Fibroblast of villous mesenchyme (primary cell): ENCODE measurements at regions not wholly inside any gene's neighbourhood (a gene's known extent, or its start where the extent isn't known, plus 50 kb on each side); places are given as distances from the start of the nearest gene placed in this dataset.

Experiments
- DNase-seq: peaks from one replicate; pipeline ENCODE4 v3.0.0-alpha.2; 2010; ENCODE audit warnings: low read depth
- H3K4me3 ChIP-seq: 2 replicates; pipeline ENCODE4 v1.5.1; 2011; ENCODE audit warnings: low read depth, mild to moderate bottlenecking, low read length
- TF ChIP-seq, protein P1 (sequence below): IDR thresholded peaks from 2 replicates; pipeline ENCODE4 v1.5.1; 2012; ENCODE audit warnings: low read depth, mild to moderate bottlenecking, low read length; ENCODE audit not compliant: insufficient read depth

DNA sequence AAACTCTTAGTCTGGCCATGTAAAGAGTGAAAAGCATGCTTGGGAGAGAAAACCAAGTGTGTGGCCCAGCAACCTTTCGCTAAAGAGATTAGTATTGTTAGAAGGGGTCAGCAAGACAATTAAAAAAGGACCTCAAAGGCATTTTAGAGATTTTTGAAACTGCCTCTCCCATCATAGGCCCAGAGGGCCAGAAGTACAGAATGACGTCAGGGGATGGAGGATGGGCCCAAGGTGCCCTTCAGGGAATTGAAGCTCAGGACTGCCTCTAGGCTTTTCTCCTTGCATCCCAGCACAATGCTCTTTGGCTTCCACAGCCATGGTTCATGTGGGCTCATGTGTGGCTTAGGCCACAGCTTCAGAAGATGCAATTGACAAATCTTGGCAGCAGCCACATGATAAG is 287.0 kb upstream of the COX7C start:
- no peak overlapping the region for H3K4me3 ChIP-seq

DNA sequence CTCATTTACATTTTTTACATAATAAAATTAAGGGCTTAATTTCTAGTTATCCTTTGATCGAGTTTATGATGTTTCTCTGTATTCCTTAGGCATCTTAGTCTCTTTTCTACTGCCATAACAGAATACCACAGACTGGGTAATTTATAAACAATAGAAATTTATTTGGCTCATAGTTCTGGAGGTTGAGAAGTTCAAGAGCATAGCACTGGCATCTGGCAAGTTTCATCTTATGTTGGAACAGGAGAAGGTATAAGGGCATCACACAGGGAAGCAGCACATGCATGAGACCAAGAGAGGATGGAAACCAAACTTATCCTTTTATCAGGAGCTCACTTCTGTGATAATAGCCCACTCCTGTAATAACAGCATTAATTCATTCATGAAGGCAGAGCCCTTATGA is 284.9 kb upstream of the COX7C start:
- DNase-seq: no peak
- H3K4me3 ChIP-seq: no peak overlapping the region
- TF ChIP-seq, protein P1, sequence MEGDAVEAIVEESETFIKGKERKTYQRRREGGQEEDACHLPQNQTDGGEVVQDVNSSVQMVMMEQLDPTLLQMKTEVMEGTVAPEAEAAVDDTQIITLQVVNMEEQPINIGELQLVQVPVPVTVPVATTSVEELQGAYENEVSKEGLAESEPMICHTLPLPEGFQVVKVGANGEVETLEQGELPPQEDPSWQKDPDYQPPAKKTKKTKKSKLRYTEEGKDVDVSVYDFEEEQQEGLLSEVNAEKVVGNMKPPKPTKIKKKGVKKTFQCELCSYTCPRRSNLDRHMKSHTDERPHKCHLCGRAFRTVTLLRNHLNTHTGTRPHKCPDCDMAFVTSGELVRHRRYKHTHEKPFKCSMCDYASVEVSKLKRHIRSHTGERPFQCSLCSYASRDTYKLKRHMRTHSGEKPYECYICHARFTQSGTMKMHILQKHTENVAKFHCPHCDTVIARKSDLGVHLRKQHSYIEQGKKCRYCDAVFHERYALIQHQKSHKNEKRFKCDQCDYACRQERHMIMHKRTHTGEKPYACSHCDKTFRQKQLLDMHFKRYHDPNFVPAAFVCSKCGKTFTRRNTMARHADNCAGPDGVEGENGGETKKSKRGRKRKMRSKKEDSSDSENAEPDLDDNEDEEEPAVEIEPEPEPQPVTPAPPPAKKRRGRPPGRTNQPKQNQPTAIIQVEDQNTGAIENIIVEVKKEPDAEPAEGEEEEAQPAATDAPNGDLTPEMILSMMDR: no peak

More for the DNA sequence above, 287.0 kb upstream of the COX7C start:
- no peak for DNase-seq
- TF ChIP-seq, protein P1: no peak

DNA sequence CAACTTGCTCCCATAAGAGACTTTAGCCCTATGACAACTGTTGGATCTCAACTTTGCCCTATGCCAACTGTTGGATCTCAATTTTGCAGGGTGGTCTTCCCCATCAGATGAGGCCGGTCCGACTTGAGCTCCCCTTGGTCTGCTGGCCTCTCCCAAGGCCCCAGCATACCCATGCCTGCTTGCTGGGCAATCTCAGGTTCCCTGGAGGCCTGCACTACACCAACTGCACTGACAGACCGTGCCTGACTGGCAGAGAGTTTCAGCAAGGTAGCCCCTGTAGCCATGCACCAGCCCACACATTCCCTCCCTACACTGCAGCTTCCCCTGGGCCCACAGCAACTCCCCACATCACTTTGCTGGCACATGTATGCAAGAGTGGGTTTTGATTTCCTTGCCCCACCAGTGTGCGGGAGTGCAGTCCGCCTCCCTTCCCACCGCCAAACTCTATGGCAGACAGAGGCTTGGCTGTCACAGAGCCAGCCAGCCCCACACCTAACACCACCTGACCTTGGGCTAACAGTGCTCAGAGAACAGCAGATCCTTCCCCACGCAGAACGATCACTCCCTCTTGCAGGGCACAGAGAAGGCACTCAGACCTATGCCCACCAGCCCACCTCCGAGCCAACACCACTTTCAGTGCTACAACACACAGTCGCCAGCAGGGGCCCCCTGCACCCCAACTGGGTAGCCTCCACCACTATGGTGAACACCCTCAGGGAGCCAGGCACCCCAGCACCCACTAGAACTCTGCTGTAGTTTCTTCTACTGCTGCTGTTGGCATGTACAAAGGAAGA is 279.9 kb upstream of the COX7C start:
- H3K4me3 ChIP-seq: no peak overlapping the region
- DNase-seq: no peak
- TF ChIP-seq, protein P1: no peak

DNA sequence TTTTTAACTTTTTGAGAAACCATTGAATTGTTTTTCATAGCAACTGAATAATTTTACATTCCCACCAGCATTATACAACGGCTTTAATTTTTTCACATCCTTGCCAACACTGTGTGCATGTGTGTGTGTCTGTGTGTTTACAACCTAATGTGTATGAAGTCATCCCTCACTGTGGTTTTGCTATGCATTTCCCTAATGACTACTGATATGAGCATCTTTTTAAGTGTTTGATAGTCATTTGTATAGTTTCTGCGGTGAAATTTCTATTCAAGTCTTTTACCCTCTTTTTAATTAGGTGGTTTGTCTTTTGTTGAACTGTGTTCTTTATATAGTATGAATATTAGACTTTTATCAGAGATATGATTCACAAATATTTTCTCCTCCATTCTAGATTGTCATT is 263.1 kb upstream of the COX7C start:
- H3K4me3 ChIP-seq: no peak overlapping the region
- DNase-seq: no peak
- TF ChIP-seq, protein P1: no peak

DNA sequence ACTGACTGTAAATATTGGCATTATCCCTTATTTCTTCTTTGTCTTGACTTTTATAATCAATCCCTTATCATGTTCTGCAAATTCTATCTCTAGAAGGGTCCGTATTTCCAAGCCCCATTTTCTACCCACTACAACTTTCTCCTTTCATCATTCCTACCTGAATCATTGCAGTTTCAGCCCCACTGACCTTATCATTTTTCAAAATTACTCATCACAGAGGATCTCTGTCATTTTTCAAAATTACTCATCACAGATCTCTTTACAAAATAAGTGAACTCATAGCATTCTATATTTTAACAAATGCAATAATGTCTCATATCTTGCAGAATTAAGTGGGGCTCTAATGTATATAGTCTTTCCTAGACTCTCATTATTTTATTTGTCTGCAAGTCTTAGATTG is 256.9 kb upstream of the COX7C start:
- no peak for DNase-seq
- H3K4me3 ChIP-seq: no peak overlapping the region
- TF ChIP-seq, protein P1: no peak

DNA sequence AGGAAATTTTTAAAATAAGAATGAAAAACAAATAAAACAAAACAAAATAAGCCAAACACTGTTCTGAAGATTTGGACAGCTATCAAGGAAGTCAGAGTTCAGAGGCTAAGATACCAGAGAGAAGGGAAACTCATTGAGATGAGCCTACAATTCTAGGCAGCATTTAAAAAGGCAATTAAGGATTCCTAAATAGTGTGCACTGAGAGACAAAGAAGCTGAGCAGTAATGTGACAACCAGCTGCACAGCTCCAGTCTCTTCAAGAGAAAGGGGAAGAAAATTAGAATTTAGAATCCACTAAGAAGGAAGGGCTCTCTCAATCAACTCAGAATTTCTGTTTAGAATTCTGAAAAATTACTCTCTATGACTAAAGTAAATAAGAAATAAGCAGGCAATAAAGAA is 246.7 kb upstream of the COX7C start:
- H3K4me3 ChIP-seq: no peak overlapping the region
- TF ChIP-seq, protein P1: no peak
- DNase-seq: no peak

DNA sequence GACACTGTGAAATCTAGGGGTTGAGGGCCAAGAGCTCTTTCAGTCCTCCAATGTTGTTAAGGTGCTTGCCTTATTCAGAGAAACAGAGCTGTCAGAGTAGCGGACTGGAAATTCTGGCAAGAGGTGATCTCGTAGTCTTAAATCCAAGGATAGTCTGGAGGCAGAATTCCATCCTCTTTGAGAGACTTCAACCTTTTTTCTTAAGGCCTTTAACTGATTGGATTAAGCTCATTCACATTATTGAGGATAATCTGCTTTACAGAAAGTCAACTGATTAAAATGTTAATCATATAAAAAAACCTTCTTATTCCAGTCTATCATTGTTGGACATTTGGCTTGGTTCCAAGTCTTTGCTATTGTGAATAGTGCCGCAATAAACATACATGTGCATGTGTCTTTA is 243.1 kb upstream of the COX7C start:
- no peak for DNase-seq
- TF ChIP-seq, protein P1: no peak

More for the DNA sequence above, 243.1 kb upstream of the COX7C start:
- H3K4me3 ChIP-seq: no peak overlapping the region
